Fibroblast of pulmonary artery (primary cell): ENCODE measurements at regions not wholly inside any gene's neighbourhood (a gene's known extent, or its start where the extent isn't known, plus 50 kb on each side); places are given as distances from the start of the nearest gene placed in this dataset.

ENCODE experiments used
- DNase-seq: peaks from one replicate; pipeline ENCODE4 v3.0.0-alpha.2; 2010; ENCODE audit warnings: low read depth
- H3K4me3 ChIP-seq: replicated peaks from 2 replicates; pipeline ENCODE4 v1.5.1; 2011; ENCODE audit warnings: low read depth, mild to moderate bottlenecking, control low read depth, low read length, moderate library complexity
- TF ChIP-seq, protein P1 (sequence below): IDR thresholded peaks from 2 replicates; pipeline ENCODE4 v1.5.1; 2011; ENCODE audit warnings: mild to moderate bottlenecking, control low read depth, low read length, inconsistent platforms; ENCODE audit errors: missing control alignments

DNA sequence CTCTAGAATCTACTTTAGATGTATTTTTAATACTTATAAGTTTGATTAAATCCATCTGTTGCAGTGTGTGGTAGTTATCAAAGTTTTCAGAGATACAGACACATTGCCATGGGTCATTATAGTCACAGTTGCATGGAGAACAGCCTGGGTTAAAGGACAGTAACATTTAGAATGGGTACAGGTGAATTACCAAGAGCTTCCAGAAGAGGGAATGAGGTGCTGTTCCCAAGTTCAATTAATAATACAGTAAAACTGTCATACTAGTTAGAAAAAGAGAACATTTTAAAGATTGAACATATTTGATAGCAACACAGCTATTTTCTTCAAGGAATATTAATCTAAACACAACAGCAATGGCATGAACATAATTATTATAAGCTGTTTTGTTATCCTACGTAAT is 322.6 kb upstream of the SLC10A2 start:
- no peak overlapping the region for H3K4me3 ChIP-seq
- TF ChIP-seq, protein P1, sequence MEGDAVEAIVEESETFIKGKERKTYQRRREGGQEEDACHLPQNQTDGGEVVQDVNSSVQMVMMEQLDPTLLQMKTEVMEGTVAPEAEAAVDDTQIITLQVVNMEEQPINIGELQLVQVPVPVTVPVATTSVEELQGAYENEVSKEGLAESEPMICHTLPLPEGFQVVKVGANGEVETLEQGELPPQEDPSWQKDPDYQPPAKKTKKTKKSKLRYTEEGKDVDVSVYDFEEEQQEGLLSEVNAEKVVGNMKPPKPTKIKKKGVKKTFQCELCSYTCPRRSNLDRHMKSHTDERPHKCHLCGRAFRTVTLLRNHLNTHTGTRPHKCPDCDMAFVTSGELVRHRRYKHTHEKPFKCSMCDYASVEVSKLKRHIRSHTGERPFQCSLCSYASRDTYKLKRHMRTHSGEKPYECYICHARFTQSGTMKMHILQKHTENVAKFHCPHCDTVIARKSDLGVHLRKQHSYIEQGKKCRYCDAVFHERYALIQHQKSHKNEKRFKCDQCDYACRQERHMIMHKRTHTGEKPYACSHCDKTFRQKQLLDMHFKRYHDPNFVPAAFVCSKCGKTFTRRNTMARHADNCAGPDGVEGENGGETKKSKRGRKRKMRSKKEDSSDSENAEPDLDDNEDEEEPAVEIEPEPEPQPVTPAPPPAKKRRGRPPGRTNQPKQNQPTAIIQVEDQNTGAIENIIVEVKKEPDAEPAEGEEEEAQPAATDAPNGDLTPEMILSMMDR: no peak
- no peak for DNase-seq

DNA sequence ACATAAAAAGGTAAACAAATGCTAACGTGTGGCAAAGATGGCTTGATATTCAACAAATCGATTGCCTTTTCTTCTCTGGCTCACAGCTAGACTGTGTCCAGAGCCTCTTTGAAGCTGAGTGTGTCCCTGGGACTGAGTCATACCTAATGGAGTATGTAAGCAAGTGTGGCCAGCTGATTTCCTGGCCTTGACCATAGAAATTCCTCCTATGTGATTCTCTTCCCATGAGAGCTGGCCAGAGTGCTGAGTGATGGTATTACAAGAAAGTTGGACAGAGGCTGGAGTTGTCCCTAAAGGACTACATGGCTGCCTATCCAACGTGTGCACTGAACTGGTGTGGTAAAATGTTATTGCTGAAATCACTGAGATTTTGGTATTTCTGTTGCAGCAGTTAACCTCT is 320.1 kb upstream of the SLC10A2 start:
- peak; percentile 45 for DNase-seq
- TF ChIP-seq, protein P1: no peak
- no peak overlapping the region for H3K4me3 ChIP-seq

DNA sequence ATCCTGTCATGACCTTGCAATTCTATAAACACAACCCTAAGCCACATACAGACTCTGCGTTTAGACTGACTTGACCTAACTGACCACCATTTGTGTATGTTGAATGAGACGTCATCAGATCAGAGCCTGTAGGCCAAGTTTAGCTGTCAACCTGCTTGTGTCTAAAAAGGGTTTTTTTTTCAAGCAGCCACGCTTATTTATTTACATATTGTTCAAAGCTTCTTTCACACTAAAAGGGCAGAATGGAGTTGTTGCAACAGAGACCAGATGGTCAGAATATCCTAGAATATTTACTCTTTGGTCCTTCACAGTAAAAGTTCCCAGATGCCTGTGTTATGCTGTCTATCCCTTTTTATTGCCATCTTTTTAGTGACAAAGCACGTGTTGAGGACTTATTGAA is 307.7 kb upstream of the SLC10A2 start:
- no peak overlapping the region for H3K4me3 ChIP-seq
- no peak for DNase-seq
- TF ChIP-seq, protein P1: no peak

DNA sequence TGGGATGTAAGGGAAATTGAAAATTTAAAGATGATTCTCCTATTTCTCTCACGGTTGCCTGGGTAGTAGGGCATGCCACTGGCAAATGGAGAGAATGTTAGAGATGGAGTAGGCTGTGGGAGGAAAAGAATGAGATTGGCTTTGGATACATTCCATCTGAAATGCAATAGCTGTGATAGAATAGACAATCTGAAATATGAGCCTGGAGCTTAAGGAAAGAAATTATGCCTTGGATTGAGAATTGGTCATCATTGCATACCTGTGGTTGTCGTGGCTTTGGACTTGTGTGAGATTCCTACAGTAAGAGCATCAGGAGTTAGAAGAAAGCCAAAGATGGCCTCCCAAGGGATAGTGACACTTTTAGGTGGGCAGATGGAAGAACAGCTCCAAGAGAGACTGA is 305.1 kb upstream of the SLC10A2 start:
- TF ChIP-seq, protein P1: no peak
- peak; percentile 21 for DNase-seq
- H3K4me3 ChIP-seq: no peak overlapping the region

DNA sequence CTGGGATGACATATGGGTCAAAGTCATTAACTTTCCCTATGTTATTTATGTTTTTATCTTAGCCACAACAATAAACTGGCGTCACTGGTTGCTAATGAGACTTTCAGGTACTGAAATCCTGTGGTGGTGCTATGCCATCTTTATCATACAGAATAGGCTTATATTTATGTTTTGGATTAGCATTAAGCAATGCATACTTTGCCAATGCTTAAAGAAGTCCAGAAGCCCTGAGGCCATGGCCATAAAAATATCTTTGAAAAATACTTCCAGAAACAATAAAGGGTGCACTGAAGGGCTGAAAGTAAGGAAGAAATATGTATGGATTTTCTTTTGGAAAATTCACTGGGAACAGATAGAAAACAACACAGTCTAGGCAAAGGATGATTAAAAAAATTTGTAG is 304.6 kb upstream of the SLC10A2 start:
- TF ChIP-seq, protein P1: no peak
- no peak for DNase-seq
- no peak overlapping the region for H3K4me3 ChIP-seq

DNA sequence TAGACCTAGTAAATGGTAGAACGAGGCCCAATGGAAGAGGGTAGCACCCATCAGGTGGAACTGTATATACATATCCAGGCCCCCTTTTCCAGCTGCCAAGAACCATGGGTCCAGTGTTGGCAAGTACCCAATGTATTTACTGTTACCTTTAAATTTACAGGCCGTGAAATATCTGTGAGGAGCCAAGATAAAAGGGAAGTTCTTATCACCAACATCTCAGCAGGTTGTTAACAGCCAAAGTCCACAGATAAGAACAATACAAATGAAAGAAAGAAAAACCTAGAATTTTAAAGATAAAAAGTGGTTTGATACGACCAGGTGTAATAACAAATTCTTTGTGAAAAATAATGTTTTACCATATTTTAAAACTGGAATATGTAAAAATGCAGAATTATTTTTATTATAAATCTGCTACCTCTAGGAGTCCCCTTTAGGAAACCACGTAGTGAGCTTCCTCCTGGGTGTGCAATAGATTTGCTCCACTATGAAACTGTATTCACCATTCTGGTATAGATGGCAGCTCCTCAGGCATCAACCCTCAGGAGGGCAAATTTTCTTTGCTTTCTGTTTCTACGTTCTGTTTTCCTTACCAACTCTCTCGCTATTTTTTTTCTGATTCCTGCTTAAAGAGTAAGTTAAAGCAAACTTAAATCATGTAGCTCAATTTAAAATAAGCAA is 292.2 kb upstream of the SLC10A2 start:
- no peak for DNase-seq
- TF ChIP-seq, protein P1: no peak
- no peak overlapping the region for H3K4me3 ChIP-seq

DNA sequence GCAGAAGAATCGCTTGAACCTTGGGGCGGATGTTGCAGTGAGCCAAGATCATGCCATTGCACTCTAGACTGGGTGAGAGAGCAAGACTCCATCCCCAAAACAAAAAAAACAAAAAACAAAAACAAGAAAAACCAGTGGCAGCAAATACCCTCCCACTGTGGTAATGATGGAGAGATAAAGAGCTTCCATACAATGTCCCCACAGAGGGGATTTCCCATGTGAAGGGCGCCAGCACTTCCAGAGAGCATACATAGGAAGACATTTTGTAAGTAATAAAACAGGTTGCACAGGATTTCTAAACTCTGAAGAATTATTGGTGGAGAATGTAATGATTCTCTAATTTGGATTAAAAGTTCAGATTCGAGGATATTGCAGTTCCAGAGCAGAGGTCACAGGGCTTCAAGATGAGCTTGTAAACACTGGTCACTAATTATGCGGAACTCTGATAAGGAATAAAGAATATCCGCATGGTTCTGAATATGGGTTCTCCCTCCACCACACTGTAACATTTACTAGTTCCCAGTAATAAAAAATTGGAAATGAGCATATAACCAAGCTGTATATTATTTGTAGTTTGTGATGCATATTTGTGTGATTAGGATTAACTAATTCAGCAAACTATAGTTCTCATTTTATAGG is 290.1 kb upstream of the SLC10A2 start:
- TF ChIP-seq, protein P1: no peak
- no peak for DNase-seq
- no peak overlapping the region for H3K4me3 ChIP-seq
